CD14-positive monocyte (primary cell): ENCODE measurements at regions not wholly inside any gene's neighbourhood (a gene's known extent, or its start where the extent isn't known, plus 50 kb on each side); places are given as distances from the start of the nearest gene placed in this dataset.

Experiments used
- DNase-seq, 3 donors: peaks; one replicate each; pipeline ENCODE4 v3.0.0-alpha.2; 2011 to 2022
- H2AFZ ChIP-seq: 2 replicates; pipeline ENCODE4 v1.6.0; 2012; ENCODE audit warnings: mild to moderate bottlenecking, low read depth, low read length, inconsistent platforms; ENCODE audit not compliant: insufficient read depth, poor library complexity, severe bottlenecking
- H3K27ac ChIP-seq, 2 donors: 1 replicate in 1 of 2; 2 replicates in 1 of 2; pipeline ENCODE4 v1.5.1; 2012 to 2013; ENCODE audit warnings: low read length in 2 of 2, control low read depth in 1 of 2, inconsistent platforms in 1 of 2, low read depth in 1 of 2, mild to moderate bottlenecking in 1 of 2
- H3K27me3 ChIP-seq, 2 donors: one replicate each; pipeline versions ENCODE4 v1.6.0 to v1.6.1; 2011 to 2013; ENCODE audit warnings: low read length in 2 of 2; ENCODE audit not compliant: control insufficient read depth in 2 of 2, insufficient read depth in 2 of 2
- H3K36me3 ChIP-seq, 2 donors: replicated peaks in 1 of 2; 1 replicate in 1 of 2; 2 replicates in 1 of 2; pipeline versions ENCODE4 v1.5.1 to v1.6.1; 2012 to 2013; ENCODE audit warnings: low read length in 2 of 2, control low read depth in 1 of 2, inconsistent platforms in 1 of 2, mild to moderate bottlenecking in 1 of 2; ENCODE audit not compliant: insufficient read depth in 2 of 2, control insufficient read depth in 1 of 2
- H3K4me1 ChIP-seq, 2 donors: 1 replicate in 1 of 2; 2 replicates in 1 of 2; pipeline versions ENCODE4 v1.5.1 to v1.6.1; 2012 to 2013; ENCODE audit warnings: low read length in 2 of 2, control low read depth in 1 of 2, inconsistent platforms in 1 of 2, mild to moderate bottlenecking in 1 of 2, moderate library complexity in 1 of 2; ENCODE audit not compliant: insufficient read depth in 2 of 2, control insufficient read depth in 1 of 2
- H3K4me2 ChIP-seq: replicated peaks from 2 replicates; pipeline ENCODE3; 2012; ENCODE audit warnings: low read length, moderate library complexity, mild to moderate bottlenecking; ENCODE audit not compliant: poor library complexity, severe bottlenecking; ENCODE audit errors: extremely low read depth
- H3K4me3 ChIP-seq, 3 experiments: fragments of 200-600 bp in 1 of 3; sonication (generic) in 1 of 3; replicated peaks in 1 of 3; 1 replicate in 2 of 3; 2 replicates in 1 of 3; pipeline ENCODE4 v1.5.1; 2011 to 2013; ENCODE audit warnings: low read length in 3 of 3, mild to moderate bottlenecking in 3 of 3, control low read depth in 2 of 3, low read depth in 2 of 3, inconsistent platforms in 1 of 3, moderate library complexity in 1 of 3
- H3K79me2 ChIP-seq: 2 replicates; pipeline ENCODE4 v1.6.0; 2012; ENCODE audit warnings: mild to moderate bottlenecking, control low read depth, inconsistent platforms, low read length, moderate library complexity; ENCODE audit not compliant: insufficient read depth
- H3K9ac ChIP-seq: 2 replicates; pipeline ENCODE4 v1.6.0; 2017; ENCODE audit warnings: low read length, mild to moderate bottlenecking; ENCODE audit not compliant: insufficient read depth, poor library complexity, severe bottlenecking
- H3K9me3 ChIP-seq, 2 donors: replicated peaks in 1 of 2; 1 replicate in 1 of 2; 2 replicates in 1 of 2; pipeline versions ENCODE4 v1.5.1 to v1.6.1; 2012 to 2013; ENCODE audit warnings: low read length in 2 of 2, control low read depth in 1 of 2; ENCODE audit not compliant: control insufficient read depth in 1 of 2, insufficient read depth in 1 of 2
- H4K20me1 ChIP-seq: 2 replicates; pipeline ENCODE4 v1.6.0; 2012; ENCODE audit warnings: mild to moderate bottlenecking, low read length, control low read depth, moderate library complexity; ENCODE audit not compliant: insufficient read depth
- H3K27ac Mint-ChIP-seq, 7 donors: one replicate each; pipeline ENCODE4 v1.8.0; 2020; ENCODE audit warnings: mild to moderate bottlenecking in 7 of 7, mixed read lengths in 7 of 7, moderate library complexity in 6 of 7, inconsistent platforms in 2 of 7
- H3K27me3 Mint-ChIP-seq, 3 donors: one replicate each; pipeline ENCODE4 v1.8.0; 2021 to 2022; ENCODE audit warnings: low read depth in 3 of 3, mild to moderate bottlenecking in 3 of 3, mixed read lengths in 3 of 3, moderate library complexity in 3 of 3, inconsistent platforms in 1 of 3
- H3K36me3 Mint-ChIP-seq, 2 donors: one replicate each; pipeline ENCODE4 v1.8.0; 2020; ENCODE audit warnings: mixed read lengths in 2 of 2, inconsistent platforms in 1 of 2, mild to moderate bottlenecking in 1 of 2
- H3K4me1 Mint-ChIP-seq: one replicate; pipeline ENCODE4 v1.8.0; 2020; ENCODE audit warnings: mild to moderate bottlenecking, mixed read lengths
- H3K4me3 Mint-ChIP-seq, 2 donors: one replicate each; pipeline ENCODE4 v1.8.0; 2020; ENCODE audit warnings: mild to moderate bottlenecking in 2 of 2, mixed read lengths in 2 of 2, moderate library complexity in 1 of 2
- H3K9me3 Mint-ChIP-seq, 7 donors: one replicate each; pipeline ENCODE4 v1.8.0; 2020 to 2022; ENCODE audit warnings: mixed read lengths in 7 of 7, mild to moderate bottlenecking in 6 of 7, moderate library complexity in 6 of 7, inconsistent platforms in 2 of 7
- WGBS: methylation state at CpG from one replicate; pipeline ENCODE4 v1.1.5; 2013; ENCODE audit warnings: missing lambda C conversion rate; ENCODE audit not compliant: insufficient coverage; 5-methylcytosine and 5-hydroxymethylcytosine counted together
- intact Hi-C, 2 donors: fragments of 100-400 bp; cut with micrococcal nuclease; formaldehyde crosslinking; loops; one replicate each; pipeline versions ENCODE4 v1.15.0 to v1.15.1; 2023
- TF ChIP-seq, protein P1 (sequence below): fragments of 200-600 bp; IDR thresholded peaks from one replicate; pipeline ENCODE4 v1.8.0; 2022; ENCODE audit warnings: antibody characterized with exemption, mild to moderate bottlenecking

DNA sequence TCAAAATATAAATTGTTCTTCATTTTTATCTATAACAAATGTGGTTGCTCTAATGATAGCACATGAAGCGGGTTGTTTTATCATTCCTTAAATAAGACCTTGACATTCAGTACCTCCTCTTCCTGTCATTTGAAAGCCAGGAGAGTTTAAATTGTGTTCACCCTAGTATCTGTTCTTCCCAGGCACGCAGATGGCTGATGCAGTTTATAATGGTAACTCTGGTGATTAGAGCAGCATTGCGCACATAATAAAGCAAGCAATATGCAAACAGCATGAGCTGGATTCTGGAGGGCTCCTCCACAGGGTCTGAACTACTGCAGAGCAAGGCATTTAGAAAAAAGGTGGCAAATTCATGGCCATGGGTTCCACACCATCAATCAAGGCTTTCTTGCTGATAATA is 307.8 kb downstream of the ENC1 start:
- Histone ChIP-seq H3K9ac (no peak overlapping the region), H3K4me2 (no peak overlapping the region), H3K9me3 (no peaks in the 10 kb centered on the region), H3K27me3 (peaks cover 7 to 8% of the 10 kb centered on the region in 2 donors), H4K20me1 (no peaks in the 10 kb centered on the region), H3K4me1 (no peaks in the 10 kb centered on the region), H3K36me3 (no peaks in the 10 kb centered on the region), H3K4me3 (no peak overlapping the region), H3K79me2 (no peaks in the 10 kb centered on the region), H3K27ac (no peak overlapping the region), H2AFZ (no peak overlapping the region)
- H3K4me3 Mint-ChIP-seq = no peak overlapping the region
- intact Hi-C loops = no loop called here
- peaks cover 3% of the 10 kb centered on the region for H3K4me1 Mint-ChIP-seq
- WGBS = no CpG with 5 or more reads among the region's 3 CpGs
- H3K27ac Mint-ChIP-seq = no peak overlapping the region
- H3K9me3 Mint-ChIP-seq = no peaks in the 10 kb centered on the region
- no peaks in the 10 kb centered on the region for H3K36me3 Mint-ChIP-seq
- TF ChIP-seq, protein P1, sequence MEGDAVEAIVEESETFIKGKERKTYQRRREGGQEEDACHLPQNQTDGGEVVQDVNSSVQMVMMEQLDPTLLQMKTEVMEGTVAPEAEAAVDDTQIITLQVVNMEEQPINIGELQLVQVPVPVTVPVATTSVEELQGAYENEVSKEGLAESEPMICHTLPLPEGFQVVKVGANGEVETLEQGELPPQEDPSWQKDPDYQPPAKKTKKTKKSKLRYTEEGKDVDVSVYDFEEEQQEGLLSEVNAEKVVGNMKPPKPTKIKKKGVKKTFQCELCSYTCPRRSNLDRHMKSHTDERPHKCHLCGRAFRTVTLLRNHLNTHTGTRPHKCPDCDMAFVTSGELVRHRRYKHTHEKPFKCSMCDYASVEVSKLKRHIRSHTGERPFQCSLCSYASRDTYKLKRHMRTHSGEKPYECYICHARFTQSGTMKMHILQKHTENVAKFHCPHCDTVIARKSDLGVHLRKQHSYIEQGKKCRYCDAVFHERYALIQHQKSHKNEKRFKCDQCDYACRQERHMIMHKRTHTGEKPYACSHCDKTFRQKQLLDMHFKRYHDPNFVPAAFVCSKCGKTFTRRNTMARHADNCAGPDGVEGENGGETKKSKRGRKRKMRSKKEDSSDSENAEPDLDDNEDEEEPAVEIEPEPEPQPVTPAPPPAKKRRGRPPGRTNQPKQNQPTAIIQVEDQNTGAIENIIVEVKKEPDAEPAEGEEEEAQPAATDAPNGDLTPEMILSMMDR = no peak
- peaks cover 8 to 22% (median 12%) of the 10 kb centered on the region in 3 donors for H3K27me3 Mint-ChIP-seq
- no peak for DNase-seq

DNA sequence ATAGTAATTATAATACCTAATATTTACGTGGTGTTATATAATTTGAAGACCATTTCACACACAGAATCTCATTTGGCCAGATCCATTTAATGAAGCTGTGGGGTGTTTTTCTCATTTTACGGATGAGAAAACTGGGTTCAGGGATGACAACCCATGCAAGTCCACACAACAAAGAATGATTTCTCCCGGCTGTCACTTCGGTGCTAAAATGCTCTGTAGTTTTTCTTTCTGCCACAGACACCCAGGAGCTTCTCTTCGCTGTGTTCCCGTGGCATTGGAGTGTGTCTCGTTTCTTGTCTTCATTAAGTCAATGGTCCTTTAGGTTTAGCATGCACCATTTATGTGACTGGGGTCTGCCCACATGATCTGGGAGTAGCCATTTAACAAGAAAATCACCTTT is 308.5 kb downstream of the ENC1 start:
- Mint-ChIP-seq H3K4me1 (peaks cover 3% of the 10 kb centered on the region), H3K9me3 (no peaks in the 10 kb centered on the region), H3K36me3 (no peaks in the 10 kb centered on the region), H3K4me3 (no peak overlapping the region), H3K27ac (no peak overlapping the region), H3K27me3 (peaks cover 8 to 22% (median 12%) of the 10 kb centered on the region in 3 donors)
- Histone ChIP-seq H3K9me3 (no peaks in the 10 kb centered on the region), H3K9ac (no peak overlapping the region), H3K36me3 (no peaks in the 10 kb centered on the region), H2AFZ (no peak overlapping the region), H3K4me3 (no peak overlapping the region), H3K27ac (no peak overlapping the region), H3K27me3 (peaks cover 7 to 8% of the 10 kb centered on the region in 2 donors), H4K20me1 (no peaks in the 10 kb centered on the region), H3K79me2 (no peaks in the 10 kb centered on the region), H3K4me1 (no peaks in the 10 kb centered on the region), H3K4me2 (no peak overlapping the region)
- 100% methylated on average over 5 of the region's 7 CpGs for WGBS
- TF ChIP-seq, protein P1 = no peak
- intact Hi-C loops = no loop called here
- no peak for DNase-seq
